NK-92 (cell line): ENCODE measurements at regions not wholly inside any gene's neighbourhood (a gene's known extent, or its start where the extent isn't known, plus 50 kb on each side); places are given as distances from the start of the nearest gene placed in this dataset.

Experiments used
- DNase-seq: peaks from one replicate; lab custom pipeline; 2025; ENCODE audit not compliant: unreplicated experiment; lab: John Stamatoyannopoulos, UW

DNA sequence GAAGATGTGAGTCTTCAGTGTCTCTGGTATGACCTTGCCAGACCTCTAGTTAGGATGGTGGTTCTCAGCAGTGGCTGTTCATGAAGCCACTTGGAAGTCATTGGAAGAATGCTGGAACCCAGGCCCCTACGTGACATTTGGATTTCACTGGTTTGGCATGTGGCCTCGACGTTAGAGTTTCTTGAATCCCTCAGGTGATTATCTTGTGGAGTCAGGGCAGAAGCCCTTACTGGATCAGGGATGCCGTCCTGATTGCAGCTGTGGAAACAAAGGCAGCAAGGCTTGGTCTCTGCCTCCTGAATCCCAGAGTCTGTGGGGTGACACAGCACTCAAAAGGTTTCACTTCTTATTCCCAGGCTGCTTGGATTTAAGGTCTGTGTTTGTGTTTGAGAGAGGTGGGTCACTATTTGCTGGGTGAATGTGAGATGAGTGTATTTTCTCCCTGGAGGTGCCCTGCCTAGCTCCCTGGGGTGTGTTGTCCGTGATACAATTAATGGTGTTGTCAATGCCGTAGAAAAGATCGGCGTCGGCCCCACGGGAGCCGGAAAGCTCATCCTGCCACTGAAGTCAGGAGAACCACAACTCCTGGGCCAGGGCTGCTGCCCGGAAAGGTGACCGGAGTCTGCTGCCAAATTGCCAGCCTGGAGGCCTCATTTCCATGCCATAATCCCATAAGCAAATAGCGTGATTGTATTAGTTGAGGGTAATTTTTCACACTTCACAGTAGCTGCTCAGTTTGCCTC is 939.0 kb downstream of the BRD1 start:
- DNase-seq, result no peak

DNA sequence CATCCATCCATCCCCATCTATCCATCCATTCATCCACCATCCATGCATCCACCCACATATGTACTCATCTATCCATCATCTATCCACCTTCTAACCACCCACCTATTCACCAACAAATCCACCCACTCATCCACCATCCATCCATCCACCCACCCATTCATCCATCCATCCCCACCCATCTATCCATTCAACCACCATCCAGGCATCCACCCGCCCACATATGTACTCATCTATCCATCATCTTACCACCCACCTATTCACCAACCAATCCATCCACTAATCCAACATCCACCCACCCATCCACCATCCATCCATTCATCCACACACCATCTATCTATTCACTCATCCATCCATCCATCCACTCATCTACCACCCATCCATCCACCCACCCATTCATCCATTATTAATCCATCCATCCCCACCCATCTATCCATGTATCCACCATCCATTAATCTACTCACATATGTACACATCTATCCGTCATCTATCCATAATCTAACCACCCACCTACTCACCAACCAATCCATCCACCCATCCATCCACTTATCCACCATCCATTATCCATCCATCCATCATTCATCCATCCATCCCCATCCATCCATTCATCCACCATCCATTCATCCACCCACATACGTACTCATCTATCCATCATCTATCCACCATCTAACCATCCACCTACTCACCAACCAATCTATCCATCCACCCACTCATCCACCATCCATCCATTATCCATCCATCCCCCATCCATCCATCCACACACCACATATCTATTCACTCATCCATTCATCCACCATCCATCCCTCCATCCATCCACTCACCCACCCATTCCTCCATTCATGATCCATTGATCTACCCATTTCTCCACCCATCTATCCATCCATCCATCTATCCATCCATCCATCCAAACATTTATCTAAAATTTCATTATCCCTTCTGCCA is 940.0 kb downstream of the BRD1 start:
- DNase-seq, result no peak

GRCh38 chr22:48886604-48887393 is 940.9 kb downstream of the BRD1 start:
- DNase-seq, result no peak

GRCh38 chr22:48885919-48886305 is 941.8 kb downstream of the BRD1 start:
- DNase-seq, result no peak

- DNase-seq, result no peak
Measured at GRCh38 chr22:48885271-48885918, 942.3 kb downstream of the BRD1 start.

GRCh38 chr22:48884786-48885185 is 942.9 kb downstream of the BRD1 start:
- DNase-seq, result no peak

DNA sequence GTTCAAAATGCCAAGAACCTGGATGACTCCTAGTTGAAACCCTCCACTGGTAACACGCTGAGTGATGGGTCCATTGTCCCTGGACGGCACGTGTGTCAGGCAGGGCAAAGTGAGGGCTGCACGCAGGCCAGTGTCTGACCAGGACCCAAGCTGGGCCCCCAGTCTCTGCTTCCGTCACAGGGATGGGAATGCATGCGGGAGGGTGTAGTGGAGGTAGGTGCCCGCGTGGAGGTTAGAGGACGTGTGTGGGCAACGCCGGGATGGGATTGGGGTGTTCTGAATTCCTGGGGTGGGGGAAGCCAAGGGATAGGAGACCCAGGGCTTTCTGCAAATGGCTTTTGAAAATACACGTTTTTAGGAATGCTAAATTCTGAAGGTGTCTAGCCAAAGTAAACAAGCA is 943.3 kb downstream of the BRD1 start:
- no peak for DNase-seq

DNA sequence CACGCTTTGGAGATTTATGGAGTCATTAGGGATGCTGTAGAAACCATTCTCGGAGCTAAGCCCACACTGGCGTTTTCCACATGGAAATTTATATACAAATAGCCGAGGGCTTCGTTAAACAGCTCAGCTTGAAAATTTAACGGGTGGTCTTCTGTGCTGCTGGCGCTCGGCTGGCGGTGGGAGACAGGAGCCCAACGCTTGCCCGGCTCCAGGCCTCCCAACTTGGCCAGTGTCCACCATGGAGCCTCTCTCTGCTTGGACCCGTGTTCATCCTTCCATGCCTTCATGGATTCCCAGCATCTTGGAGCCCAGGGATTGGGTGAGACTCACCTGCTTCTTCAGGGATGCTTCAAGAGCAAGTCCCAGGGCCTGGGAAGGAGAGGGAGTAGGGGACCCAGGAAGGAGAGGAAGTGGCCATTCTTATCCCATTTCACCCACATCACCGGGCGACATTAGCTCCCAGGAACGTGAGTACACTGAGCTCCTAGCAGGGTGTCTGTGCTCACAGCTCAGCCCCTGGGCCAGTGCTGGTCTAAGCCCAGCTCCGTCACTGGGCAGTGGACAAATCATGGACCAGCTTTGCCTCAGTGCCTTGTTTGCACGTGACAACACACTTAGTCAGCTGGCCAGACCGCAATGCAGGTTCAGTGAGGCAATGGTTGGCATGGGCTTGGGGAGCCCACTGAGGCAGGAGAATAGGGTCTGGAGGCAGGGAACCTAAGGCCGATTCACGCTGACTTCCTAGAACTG is 944.3 kb downstream of the BRD1 start:
- DNase-seq, result no peak

GRCh38 chr22:48882636-48883200 is 945.0 kb downstream of the BRD1 start:
- DNase-seq, result no peak

GRCh38 chr22:48881326-48881980 is 946.2 kb downstream of the BRD1 start:
- DNase-seq, result no peak

DNA sequence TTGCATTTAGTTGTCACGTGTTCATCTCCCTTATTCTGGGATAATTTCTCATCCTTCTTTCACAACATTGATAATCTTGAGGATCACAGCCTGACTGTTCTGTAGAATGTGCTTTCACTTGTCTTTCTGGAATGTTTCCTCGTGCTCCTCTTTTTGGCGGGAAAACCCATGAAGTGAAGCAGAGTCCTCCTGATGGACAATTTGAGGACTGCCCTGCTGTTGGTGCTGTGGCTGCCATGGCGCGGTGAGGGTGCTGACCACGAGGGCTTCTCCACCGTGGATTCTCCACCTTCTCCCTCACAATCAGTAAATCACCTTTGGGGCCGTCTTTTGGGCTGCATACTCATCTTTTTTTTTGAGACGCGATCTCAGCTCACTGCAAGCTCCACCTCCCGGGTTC is 946.9 kb downstream of the BRD1 start:
- no peak for DNase-seq

GRCh38 chr22:48876951-48877350 is 950.7 kb downstream of the BRD1 start:
- DNase-seq, result no peak

- no peak for DNase-seq
Measured at GRCh38 chr22:48874956-48875355, 952.7 kb downstream of the BRD1 start.

DNA sequence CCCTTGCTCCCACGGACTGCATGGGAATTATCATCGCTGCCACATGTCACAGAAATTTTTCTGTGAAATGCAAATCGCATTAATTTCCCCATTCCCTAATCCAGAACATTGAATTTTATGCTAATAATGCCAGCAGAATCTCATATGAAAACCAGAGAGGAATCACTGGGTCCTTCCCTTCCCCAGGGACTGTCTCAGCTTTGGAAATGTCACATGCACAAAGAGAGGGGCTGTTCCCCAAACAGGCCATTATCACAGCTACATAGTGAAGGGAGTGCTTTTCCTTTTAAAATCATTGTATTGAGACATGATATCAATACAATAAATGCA is 954.5 kb downstream of the BRD1 start:
- no peak for DNase-seq

GRCh38 chr22:48872271-48873190 is 955.1 kb downstream of the BRD1 start:
- no peak for DNase-seq

DNA sequence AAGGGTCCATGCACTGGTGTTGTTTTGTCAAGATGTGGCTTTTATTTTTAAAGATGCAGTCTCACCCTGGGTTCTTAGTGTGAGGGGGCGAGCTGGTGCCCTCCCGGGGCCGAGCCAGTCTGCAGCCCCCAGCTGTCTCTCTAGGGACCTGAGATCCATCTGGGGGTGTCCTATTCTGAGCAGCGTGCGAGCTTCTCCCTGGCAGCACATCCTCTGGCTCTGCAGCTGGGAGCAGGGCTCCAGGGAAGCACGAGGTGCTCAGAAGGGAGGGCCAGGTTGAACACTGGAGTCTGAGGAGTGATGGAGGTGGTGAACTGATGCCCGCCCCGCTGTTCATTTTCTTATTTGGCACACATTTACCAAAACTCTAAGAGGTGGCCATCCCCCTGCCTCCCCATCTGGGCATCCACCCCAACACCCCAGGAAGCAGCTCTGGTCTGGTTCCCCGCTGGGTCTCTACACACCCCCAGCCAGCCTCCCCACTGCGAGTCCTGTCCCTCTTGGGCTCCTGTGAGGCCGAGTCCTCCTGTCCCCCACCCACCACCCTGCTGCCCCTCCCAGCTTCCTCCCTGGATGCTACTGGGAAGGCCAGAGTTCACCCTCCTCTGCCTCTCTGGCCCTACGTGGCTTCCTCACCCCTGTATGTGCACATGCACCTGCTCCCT is 956.4 kb downstream of the BRD1 start:
- no peak for DNase-seq

- no peak for DNase-seq
Measured at GRCh38 chr22:48870436-48870835, 957.2 kb downstream of the BRD1 start.

GRCh38 chr22:48869788-48870187 is 957.9 kb downstream of the BRD1 start:
- DNase-seq, result no peak
